HG03460 (cell line): ENCODE measurements at regions not wholly inside any gene's neighbourhood (a gene's known extent, or its start where the extent isn't known, plus 50 kb on each side); places are given as distances from the start of the nearest gene placed in this dataset.

Source experiments
- ATAC-seq: cut with Tn5 transposase; IDR thresholded peaks from one replicate; pipeline ENCODE4 v1.9.1; 2021; ENCODE audit not compliant: unreplicated experiment

DNA sequence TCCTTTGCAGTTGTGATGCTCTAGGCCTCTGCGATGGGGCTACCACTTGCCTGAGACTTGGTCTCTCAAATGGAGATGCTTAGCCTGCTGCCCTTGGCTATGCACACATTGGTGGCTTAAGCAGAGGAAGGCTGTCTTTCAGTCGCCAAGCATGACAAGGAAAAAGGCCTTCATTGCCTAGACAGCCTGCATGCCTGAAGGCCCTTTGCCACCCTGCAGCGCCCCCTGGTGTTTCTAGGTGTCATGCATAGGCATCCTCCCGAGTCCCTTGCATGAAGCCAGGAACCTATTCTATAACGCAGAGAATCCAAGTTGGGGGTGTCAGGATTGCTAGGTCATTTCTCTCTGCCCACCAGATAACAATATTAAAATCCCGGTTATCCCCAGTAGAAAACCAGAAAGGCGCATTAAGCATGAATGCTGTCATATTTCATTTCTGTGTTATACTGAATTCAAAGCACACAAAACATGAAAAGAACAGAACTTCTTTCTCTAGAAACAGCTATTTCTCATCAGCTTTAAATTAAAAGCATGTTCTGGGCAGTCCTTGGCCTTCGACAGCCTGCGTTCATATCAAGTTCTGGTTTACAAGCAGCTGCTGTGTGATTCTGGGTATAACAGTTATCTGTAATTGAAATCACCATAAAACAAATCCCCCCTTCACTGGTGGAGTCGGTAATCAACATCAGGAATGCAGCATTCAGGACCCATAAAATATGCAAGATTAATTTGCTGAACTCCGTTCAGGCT is 59.7 kb upstream of the TRPC7 start:
- no peak for ATAC-seq

DNA sequence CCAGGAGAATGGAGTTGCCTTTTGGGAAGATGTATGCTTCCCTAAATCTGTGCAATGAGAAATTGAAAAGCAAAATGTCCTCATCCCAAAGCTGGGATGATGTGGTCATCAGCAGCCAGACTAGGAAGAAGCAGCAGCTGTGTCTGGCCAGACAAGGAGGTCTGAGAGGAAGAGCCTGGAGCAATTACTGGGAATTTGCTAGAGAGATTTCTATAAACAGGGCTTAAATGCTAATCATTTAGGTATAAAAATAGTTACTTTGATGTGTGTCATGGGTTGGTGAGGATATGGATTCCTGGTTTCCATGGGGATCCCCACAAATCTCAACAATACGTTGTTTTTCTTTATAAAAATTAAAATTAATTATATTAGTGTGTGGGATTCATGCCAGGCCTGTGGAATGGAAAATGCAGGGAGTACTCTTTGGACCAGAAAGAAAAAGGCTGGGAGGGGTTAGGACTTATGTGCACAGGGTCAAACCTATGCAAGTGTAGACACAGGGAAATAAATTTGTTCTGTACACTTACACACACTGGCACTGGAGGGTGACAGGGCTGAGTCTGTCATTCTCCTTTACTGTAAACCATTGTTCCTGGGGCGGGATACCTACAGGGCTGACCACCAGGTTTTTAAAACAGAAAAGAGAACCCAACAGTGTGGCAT is 58.7 kb upstream of the TRPC7 start:
- ATAC-seq: no peak

DNA sequence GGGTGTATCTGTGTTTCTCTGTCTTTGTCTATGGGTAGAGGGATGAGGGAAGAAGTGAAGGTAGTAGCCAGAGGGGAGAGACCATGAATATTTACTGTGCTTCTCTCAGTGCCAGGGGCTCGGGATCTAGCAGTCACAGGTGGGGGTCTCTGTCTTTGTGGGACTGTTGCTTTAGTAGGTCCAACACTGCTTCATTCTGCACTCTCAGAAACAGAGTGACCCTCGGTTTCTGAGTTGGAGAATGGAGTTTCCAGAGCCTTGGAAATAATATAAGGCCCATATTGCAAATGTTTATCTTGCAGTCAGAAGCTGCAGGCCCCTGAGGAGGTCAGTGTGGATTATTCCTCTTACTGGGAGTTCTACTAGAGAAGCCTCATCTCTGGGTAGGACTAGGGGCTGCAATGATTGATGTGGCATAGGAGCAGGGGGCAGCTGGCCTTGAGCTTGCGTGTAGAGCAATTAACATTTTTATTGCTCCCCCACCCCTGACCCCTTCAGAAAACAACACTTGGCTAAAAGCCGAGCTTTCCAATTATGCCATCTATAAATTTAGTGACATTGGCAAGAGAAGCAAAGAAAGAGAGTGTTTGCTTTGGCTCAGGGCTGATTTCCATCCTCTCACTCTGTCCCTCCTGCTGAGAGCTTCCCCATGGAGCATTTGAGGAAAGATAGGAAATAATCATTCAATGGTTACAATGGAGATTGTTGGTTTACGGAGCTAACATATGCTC is 55.0 kb upstream of the TRPC7 start:
- no peak for ATAC-seq

DNA sequence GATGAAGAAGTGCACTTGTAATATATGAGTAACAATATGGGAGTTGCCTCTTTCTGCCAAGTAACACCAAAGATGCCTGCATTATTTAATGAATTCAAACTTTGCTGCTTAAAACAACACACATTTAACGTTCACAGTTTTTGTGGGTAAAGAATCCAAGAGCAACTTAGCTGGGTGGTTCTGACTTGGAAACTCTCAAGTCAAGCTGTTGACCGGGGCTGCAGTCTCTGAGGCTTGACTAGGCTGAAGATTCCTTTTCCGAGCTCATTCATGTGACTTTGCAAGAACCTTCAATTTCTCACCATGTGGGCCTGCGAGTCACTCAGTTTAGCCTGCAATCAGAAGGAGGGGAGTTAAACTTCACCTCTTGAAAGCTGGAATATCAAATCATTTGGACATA is 53.0 kb upstream of the TRPC7 start:
- no peak for ATAC-seq
